ENCODE measurements at regions not wholly inside any gene's neighbourhood (a gene's known extent, or its start where the extent isn't known, plus 50 kb on each side); places are given as distances from the start of the nearest gene placed in this dataset.
"Not testable (repeated sequence)": the region's sequence is repeated elsewhere in the genome, so short reads cannot be mapped to it uniquely, and the experiment has no call there.

DNA sequence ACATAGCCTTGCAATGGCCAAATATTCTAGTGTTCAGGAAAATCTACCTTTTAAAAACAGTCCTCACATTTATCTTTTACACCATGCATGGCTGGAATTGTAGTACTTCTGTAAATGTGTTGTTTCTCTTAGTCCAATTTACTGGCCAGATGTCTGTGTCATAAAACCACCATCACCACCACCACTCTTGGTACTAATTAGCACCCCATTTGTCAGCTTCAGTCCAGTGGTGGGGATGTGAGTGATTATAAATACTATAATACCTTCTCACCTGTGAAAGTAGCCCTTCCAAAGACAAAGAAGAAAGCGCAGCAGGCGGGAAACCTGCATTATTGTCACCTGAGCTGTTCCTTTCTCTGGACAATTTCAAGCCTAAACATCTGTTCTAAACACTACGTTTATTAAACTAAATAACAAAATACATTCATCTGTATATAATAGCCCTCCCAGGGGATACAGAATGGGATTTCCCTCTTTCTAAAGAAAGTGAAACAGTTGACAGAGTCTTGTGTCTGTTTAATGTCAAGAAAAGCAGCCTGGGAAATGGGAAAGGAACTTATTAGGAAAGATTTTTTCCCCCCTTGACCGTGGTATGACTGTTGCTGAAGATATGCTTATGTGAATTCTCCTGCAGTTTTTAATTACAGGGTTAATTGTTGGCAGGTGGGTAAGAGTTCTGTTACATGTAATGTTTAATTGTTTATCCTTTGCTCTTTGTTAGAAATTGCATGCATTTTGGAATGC, 144.5 kb upstream of the NUDT12 start:
- no peak for TF ChIP-seq ZFX (IDR thresholded peaks at IDR 0.05)
- TF ChIP-seq, protein P1, sequence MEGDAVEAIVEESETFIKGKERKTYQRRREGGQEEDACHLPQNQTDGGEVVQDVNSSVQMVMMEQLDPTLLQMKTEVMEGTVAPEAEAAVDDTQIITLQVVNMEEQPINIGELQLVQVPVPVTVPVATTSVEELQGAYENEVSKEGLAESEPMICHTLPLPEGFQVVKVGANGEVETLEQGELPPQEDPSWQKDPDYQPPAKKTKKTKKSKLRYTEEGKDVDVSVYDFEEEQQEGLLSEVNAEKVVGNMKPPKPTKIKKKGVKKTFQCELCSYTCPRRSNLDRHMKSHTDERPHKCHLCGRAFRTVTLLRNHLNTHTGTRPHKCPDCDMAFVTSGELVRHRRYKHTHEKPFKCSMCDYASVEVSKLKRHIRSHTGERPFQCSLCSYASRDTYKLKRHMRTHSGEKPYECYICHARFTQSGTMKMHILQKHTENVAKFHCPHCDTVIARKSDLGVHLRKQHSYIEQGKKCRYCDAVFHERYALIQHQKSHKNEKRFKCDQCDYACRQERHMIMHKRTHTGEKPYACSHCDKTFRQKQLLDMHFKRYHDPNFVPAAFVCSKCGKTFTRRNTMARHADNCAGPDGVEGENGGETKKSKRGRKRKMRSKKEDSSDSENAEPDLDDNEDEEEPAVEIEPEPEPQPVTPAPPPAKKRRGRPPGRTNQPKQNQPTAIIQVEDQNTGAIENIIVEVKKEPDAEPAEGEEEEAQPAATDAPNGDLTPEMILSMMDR (conservative IDR thresholded peaks at IDR 0.05), result no peak
- no peak overlapping the region for H3K27ac ChIP-seq

DNA sequence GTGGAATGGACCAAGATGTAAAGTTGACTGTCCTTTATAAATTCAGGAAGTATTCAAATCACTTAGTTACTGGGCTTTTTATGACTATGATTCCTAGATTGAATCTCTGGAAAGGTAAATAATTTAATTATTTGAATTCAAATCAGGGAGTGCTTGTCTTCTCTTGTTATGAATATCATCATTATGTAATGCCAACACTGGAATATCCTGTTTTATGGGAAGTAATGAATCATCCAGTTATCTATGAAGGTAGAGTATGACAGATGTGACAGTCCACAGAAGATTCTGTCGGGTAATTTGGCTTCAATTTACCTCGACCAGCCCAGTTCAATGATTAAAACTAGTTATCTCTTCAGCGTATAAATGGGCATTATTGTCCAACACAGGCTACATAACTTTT, 141.0 kb upstream of the NUDT12 start:
- no peak overlapping the region for H3K27ac ChIP-seq
- no peak for TF ChIP-seq ZFX (IDR thresholded peaks at IDR 0.05)
- TF ChIP-seq, protein P1 (conservative IDR thresholded peaks at IDR 0.05), result no peak

DNA sequence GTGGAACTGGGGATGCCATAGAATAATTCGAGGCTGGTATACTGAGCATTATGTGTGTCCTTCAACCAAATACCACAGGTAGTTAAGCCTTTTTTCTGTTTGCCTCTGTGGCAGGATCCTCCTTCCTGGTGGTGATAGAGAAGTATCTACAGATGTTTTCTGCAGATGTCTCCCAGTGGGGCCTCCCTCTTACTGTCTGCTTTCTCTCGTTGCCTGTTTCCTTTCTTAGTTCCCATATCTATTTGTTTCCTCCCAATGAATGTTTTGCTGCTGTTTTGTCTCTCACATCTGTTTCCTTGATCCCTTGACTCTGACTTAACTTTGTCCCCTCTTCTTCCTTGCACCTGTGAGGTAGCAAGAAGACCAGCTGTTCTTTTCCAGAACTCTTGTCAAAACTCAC, 130.9 kb upstream of the NUDT12 start:
- no peak overlapping the region for H3K27ac ChIP-seq
- no peak for TF ChIP-seq ZFX (IDR thresholded peaks at IDR 0.05)
- TF ChIP-seq, protein P1 (conservative IDR thresholded peaks at IDR 0.05), result no peak

DNA sequence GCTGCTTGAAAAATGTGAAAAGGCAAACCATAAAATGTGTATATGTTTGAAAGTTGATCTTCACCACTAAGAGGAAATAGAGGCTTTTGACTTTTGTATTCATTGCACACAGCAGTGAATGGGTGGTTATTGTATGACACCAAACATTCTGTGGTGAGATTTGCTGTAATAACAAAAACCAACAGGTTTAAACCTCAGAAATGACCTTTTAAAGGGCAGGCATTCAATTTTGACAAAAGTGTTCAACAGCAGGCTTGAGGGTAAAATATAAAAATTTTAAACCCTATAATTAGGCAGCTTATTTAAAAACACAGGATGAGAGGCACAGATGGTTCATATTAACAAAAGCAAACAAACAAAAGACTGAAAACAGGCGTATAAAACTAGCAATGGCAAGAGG, 128.1 kb upstream of the NUDT12 start:
- no peak overlapping the region for H3K27ac ChIP-seq
- no peak for TF ChIP-seq ZFX (IDR thresholded peaks at IDR 0.05)
- TF ChIP-seq, protein P1 (conservative IDR thresholded peaks at IDR 0.05), result no peak

DNA sequence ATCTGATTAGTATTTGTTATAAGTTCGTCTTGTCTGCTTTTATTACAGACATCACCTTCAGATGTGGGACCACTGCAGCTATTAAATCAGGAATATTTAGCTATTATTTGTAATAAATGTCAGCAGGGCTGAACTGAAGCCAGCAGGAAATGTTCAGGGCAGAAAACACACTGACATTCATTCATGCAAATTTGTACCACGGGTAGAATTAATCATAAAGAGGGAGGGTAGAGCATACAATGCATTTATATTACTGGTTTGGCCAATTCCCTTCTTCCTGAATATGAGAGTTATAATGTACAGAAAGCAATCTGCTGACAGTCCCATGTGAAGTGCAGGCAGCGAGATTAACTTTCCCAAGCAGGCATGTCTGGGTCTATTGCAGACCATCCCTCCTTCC, 117.3 kb upstream of the NUDT12 start:
- TF ChIP-seq ZFX (IDR thresholded peaks at IDR 0.05), result no peak
- TF ChIP-seq, protein P1 (conservative IDR thresholded peaks at IDR 0.05), result no peak
- H3K27ac ChIP-seq, result no peak overlapping the region

DNA sequence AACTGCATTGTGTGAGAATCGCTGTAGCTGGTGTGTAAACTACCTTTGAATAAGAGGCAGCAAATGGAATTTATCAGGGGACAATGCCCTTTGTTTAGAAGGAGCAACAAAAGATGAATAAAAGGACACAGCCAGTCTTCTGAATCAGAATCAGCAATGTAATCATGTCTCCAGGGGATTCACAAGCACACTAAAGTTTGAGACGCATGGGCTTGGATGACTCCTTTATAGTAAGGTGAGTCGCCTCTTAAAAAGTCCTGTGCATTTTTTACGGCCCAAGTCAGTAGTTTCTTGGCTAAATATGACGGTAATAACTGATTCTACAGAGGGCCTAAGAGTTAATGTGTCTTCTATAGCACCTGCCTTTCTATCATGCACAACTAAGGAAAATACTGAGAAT, 113.6 kb upstream of the NUDT12 start:
- H3K27ac ChIP-seq, result not testable (repeated sequence)

DNA sequence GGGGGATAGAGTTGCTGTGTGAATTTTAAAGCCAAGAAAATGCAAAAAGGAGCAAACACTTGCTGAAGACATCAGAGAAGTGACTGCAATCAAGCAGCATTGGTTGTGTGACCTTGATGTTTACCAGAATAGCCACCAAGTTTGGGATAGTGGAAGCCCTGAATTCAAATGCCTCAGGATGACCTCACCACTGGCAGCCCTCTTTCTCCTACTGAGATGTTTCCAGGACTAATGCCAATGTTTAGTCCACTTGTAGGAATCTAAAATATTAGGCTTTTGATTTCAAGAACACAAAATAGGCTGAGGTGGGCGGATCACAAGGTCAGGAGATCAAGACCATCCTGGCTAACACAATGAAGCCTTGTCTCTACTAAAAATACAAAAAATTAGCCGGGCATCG, 112.2 kb upstream of the NUDT12 start:
- peak overlapping the region; percentile 17; the same call in 1 of the 2 replicates for H3K27ac ChIP-seq

More for the DNA sequence above, 112.2 kb upstream of the NUDT12 start:
- TF ChIP-seq, protein P1 (conservative IDR thresholded peaks at IDR 0.05), result no peak
- TF ChIP-seq ZFX (IDR thresholded peaks at IDR 0.05), result no peak
